Lower leg skin (tissue), 4 donors: ENCODE measurements at regions not wholly inside any gene's neighbourhood (a gene's known extent, or its start where the extent isn't known, plus 50 kb on each side); places are given as distances from the start of the nearest gene placed in this dataset.

Source experiments
- DNase-seq, 2 donors: peaks; one replicate each; pipeline ENCODE4 v3.0.0-alpha.2; 2019; ENCODE audit warnings: low spot score in 2 of 2
- H3K4me3 ChIP-seq: fragments of 200-600 bp; sonication (generic); 2 replicates; pipeline ENCODE4 v1.5.1; 2017; ENCODE audit warnings: mild to moderate bottlenecking, low read depth; ENCODE audit not compliant: poor library complexity, severe bottlenecking
- POLR2A ChIP-seq, 2 donors: fragments of 450-650 bp; IDR thresholded peaks; one replicate each; pipeline ENCODE4 v1.6.1; 2016 to 2017; ENCODE audit warnings: antibody characterized with exemption in 2 of 2, mild to moderate bottlenecking in 1 of 2, moderate library complexity in 1 of 2
- WGBS, 2 donors: methylation state at CpG; one replicate each; pipeline ENCODE4 v1.1.5; 2018; 5-methylcytosine and 5-hydroxymethylcytosine counted together
- intact Hi-C: fragments of 100-400 bp; cut with DNase I; formaldehyde crosslinking; loops from one replicate; pipeline ENCODE4 v1.15.0; 2023; ENCODE audit warnings: low total_unique reads
- TF ChIP-seq, protein P1 (sequence below), 3 donors: fragments of 450-650 bp; IDR thresholded peaks; one replicate each; pipeline ENCODE4 v1.5.1; 2016; ENCODE audit warnings: antibody characterized with exemption in 3 of 3, mild to moderate bottlenecking in 3 of 3, moderate library complexity in 2 of 3

DNA sequence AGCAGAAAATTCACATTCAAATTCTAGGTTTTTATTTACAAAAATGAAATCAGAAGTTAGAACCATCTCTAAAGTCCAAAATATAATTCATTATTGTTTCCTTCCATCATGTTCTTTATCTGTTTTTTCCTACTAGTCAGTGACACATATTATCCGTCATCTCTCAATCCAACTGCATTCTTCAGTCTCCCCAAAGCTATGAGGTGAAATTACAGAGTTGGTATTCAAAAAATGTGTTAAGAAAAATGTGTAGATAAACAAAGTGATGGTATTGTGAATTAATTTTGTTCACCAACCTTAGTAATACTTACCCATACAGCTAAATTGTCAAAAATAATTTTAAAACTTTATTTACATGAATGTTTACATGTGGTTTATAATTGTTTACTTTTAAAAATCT lies 448.7 kb upstream of the MIR17HG start:
- whole genome bisulfite sequencing, 2 donors = 81 to 88% methylated on average over 1 of the region's 1 CpG
- TF ChIP-seq, protein P1, sequence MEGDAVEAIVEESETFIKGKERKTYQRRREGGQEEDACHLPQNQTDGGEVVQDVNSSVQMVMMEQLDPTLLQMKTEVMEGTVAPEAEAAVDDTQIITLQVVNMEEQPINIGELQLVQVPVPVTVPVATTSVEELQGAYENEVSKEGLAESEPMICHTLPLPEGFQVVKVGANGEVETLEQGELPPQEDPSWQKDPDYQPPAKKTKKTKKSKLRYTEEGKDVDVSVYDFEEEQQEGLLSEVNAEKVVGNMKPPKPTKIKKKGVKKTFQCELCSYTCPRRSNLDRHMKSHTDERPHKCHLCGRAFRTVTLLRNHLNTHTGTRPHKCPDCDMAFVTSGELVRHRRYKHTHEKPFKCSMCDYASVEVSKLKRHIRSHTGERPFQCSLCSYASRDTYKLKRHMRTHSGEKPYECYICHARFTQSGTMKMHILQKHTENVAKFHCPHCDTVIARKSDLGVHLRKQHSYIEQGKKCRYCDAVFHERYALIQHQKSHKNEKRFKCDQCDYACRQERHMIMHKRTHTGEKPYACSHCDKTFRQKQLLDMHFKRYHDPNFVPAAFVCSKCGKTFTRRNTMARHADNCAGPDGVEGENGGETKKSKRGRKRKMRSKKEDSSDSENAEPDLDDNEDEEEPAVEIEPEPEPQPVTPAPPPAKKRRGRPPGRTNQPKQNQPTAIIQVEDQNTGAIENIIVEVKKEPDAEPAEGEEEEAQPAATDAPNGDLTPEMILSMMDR (IDR thresholded peaks at IDR 0.05) = no peak
- TF ChIP-seq POLR2A (IDR thresholded peaks at IDR 0.05) = no peak
- intact Hi-C loops = no loop called here
- no peak overlapping the region for H3K4me3 ChIP-seq
- no peak for DNase-seq

DNA sequence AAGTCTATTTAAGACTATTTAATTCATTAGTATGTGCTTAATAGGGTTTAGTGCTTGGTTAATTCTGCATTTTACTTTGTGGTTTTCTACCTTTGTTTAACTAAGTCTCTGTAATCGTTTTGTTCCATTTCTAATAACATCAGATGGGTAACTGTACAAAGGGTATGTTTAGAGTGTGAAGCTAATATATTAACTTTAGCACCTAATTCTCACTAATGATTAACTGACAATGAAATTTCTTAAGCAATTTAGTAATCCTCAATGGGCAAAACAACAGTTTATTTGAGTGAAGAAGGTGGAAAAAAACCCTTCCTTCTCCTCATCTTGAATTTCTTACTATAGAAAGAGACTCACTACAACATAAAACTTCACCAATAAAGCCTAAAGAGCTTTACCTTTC lies 448.1 kb upstream of the MIR17HG start:
- intact Hi-C loops = no loop called here
- TF ChIP-seq POLR2A (IDR thresholded peaks at IDR 0.05) = no peak
- TF ChIP-seq, protein P1 (IDR thresholded peaks at IDR 0.05) = no peak
- WGBS, 2 donors = 73 to 74% methylated on average over 1 of the region's 1 CpG
- DNase-seq = no peak
- H3K4me3 ChIP-seq = no peak overlapping the region

DNA sequence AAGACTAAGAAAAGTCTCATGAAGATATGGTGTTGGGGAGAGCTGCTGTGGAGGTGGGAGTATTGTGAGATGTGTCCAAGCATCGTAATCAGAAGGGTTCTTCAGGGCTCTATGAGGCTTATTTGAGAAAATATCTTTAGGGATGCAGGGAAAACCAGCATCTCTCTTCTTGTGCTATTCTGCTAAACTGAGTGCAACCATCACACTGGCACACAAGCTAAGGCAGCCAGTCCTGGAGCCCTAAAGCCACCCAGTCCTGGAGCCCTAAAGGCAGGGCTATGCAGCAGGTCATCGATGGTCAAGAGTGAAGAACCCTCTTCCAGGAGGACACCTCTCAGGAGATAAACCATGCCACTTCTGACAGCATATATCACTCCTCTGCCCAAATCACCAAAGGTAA lies 445.2 kb upstream of the MIR17HG start:
- intact Hi-C loops = no loop called here
- 82 to 85% methylated on average over 2 of the region's 2 CpGs for WGBS, 2 donors
- TF ChIP-seq, protein P1 (IDR thresholded peaks at IDR 0.05) = no peak
- TF ChIP-seq POLR2A (IDR thresholded peaks at IDR 0.05) = no peak
- no peak overlapping the region for H3K4me3 ChIP-seq
- DNase-seq = no peak

DNA sequence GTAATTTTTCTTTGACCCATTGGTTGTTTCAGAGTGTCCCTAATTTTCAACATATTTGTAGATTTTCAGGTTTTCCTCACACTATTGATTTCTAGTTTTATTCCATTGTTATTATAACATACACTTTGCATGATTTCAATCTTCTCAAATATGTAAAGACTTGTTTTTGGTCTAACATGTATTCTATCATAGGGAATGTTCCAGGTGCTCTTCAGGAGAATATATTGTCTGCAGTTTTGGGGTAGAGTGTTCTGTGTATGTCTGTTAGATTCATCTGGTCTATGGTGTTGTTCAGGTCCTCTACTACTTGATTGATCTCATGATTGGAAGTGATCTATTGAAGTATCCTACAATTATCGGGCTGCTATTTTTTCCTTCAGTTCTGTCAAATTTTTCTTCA lies 440.9 kb upstream of the MIR17HG start:
- 92 to 97% methylated on average over 1 of the region's 1 CpG for WGBS, 2 donors
- DNase-seq = no peak
- intact Hi-C loops = no loop called here
- H3K4me3 ChIP-seq = no peak overlapping the region
- TF ChIP-seq POLR2A (IDR thresholded peaks at IDR 0.05) = no peak
- TF ChIP-seq, protein P1 (IDR thresholded peaks at IDR 0.05) = no peak

DNA sequence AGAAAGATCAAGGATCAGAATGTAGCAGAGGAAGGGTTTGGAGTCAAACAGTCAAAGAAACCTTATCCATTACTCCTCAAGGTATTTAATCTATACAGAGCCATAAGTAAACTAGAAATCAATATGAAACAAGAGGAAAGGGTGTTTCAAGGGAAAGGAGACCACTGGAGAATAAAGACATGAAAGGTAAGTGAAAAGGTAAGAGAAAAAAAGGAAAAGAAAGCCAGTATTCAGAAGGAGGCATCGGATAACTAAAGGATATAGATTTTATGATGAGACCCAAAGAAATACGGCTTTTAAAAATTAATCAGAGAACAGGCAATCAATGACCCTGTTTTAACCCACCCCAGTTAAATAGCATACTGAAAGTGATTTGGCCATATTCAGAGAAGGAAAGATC lies 438.7 kb upstream of the MIR17HG start:
- WGBS, 2 donors = 91 to 95% methylated on average over 2 of the region's 2 CpGs
- TF ChIP-seq POLR2A (IDR thresholded peaks at IDR 0.05) = no peak
- TF ChIP-seq, protein P1 (IDR thresholded peaks at IDR 0.05) = no peak
- intact Hi-C loops = no loop called here
- no peak for DNase-seq
- no peak overlapping the region for H3K4me3 ChIP-seq

DNA sequence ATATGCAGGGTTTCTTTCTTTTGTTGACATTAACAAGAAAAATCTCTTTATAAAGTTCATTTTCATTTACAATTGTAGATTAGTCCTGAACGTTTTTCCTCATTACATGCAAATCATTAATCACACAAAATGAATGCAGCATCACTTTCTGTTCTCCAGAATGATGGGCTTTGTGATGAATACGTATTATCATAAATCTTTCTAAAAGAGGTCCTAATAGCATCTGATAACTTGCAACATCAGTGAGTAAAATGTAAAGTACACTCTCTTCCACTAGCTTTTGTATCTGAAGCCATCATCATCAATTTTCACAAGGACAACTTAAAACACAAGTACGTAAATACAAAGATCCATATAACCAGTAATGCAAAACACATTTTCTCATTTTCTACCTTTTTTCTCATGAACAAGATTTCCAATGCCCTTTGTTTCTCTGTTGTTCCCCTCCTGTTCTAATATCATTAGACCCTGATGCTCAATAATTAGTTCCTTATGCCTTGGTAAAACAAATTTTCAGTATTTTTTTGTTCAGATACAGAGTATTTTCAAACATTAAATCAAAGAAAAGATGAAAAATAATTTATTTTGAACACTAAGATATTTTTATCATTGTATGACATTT lies 437.4 kb upstream of the MIR17HG start:
- no peak overlapping the region for H3K4me3 ChIP-seq
- WGBS, 2 donors = 50 to 56% methylated on average over 3 of the region's 3 CpGs
- TF ChIP-seq, protein P1 (IDR thresholded peaks at IDR 0.05) = no peak
- TF ChIP-seq POLR2A (IDR thresholded peaks at IDR 0.05) = no peak
- intact Hi-C loops = no loop called here
- DNase-seq = no peak
